Keratinocyte (primary cell): ENCODE measurements at regions not wholly inside any gene's neighbourhood (a gene's known extent, or its start where the extent isn't known, plus 50 kb on each side); places are given as distances from the start of the nearest gene placed in this dataset.

Experiments used
- DNase-seq: peaks from one replicate; pipeline ENCODE4 v3.0.0-alpha.2; 2011; ENCODE audit warnings: low read depth, missing footprints, low spot score
- FAIRE-seq: peaks from 2 replicates; lab custom pipeline; 2011; peaks lifted over from hg19 to GRCh38; lab: Jason Lieb, UNC
- H2AFZ ChIP-seq: 2 replicates; pipeline ENCODE4 v1.6.0; 2012; ENCODE audit warnings: low read length, control low read depth, inconsistent platforms; ENCODE audit not compliant: control insufficient read depth
- H3K27ac ChIP-seq: 2 replicates; pipeline ENCODE4 v1.5.1; 2011; ENCODE audit warnings: low read length; ENCODE audit not compliant: control insufficient read depth, insufficient read depth
- H3K27me3 ChIP-seq: 3 replicates; pipeline ENCODE4 v1.6.0; 2011; ENCODE audit warnings: low read length; ENCODE audit not compliant: control insufficient read depth, insufficient read depth; ENCODE audit errors: extremely low read depth
- H3K36me3 ChIP-seq, 2 experiments: 2 replicates in 1 of 2; 3 replicates in 1 of 2; pipeline ENCODE4 v1.5.1; 2011; ENCODE audit warnings: low read length in 2 of 2, mild to moderate bottlenecking in 1 of 2; ENCODE audit not compliant: control insufficient read depth in 2 of 2, insufficient read depth in 2 of 2; ENCODE audit errors: extremely low read depth in 1 of 2
- H3K4me1 ChIP-seq: 3 replicates; pipeline ENCODE4 v1.5.1; 2011; ENCODE audit warnings: low read length; ENCODE audit not compliant: control insufficient read depth, insufficient read depth; ENCODE audit errors: extremely low read depth
- H3K4me2 ChIP-seq: 3 replicates; pipeline ENCODE4 v1.6.0; 2011; ENCODE audit warnings: low read depth, low read length; ENCODE audit not compliant: control insufficient read depth, insufficient read depth; ENCODE audit errors: extremely low read depth
- H3K4me3 ChIP-seq, 3 experiments: fragments of 200-600 bp in 1 of 3; sonication (generic) in 1 of 3; 2 replicates in 2 of 3; 3 replicates in 1 of 3; pipeline ENCODE4 v1.5.1; 2011 to 2016; ENCODE audit warnings: low read length in 3 of 3, mild to moderate bottlenecking in 3 of 3, control low read depth in 2 of 3, inconsistent platforms in 1 of 3, low read depth in 1 of 3, mixed read lengths in 1 of 3, mixed run types in 1 of 3, moderate library complexity in 1 of 3; ENCODE audit not compliant: control insufficient read depth in 2 of 3, insufficient read depth in 2 of 3; ENCODE audit errors: extremely low read depth in 1 of 3
- H3K79me2 ChIP-seq: 2 replicates; pipeline ENCODE4 v1.6.0; 2012; ENCODE audit warnings: low read length; ENCODE audit not compliant: control insufficient read depth, insufficient read depth
- H3K9ac ChIP-seq: 3 replicates; pipeline ENCODE4 v1.6.0; 2011; ENCODE audit warnings: low read length; ENCODE audit not compliant: control insufficient read depth, insufficient read depth; ENCODE audit errors: extremely low read depth
- H3K9me1 ChIP-seq: 3 replicates; pipeline ENCODE4 v1.6.0; 2011; ENCODE audit warnings: low read length; ENCODE audit not compliant: control insufficient read depth, insufficient read depth; ENCODE audit errors: extremely low read depth
- H3K9me3 ChIP-seq: 2 replicates; pipeline ENCODE4 v1.5.1; 2012; ENCODE audit warnings: low read depth, low read length; ENCODE audit not compliant: control insufficient read depth
- H4K20me1 ChIP-seq: 3 replicates; pipeline ENCODE4 v1.6.0; 2011; ENCODE audit warnings: low read length; ENCODE audit not compliant: control insufficient read depth, insufficient read depth; ENCODE audit errors: extremely low read depth
- EZH2 ChIP-seq: IDR thresholded peaks from one replicate; pipeline ENCODE4 v1.6.1; 2012; ENCODE audit warnings: inconsistent platforms, mild to moderate bottlenecking, low read length, moderate library complexity
- dilution Hi-C: fragments of 300-500 bp; cut with MboI; formaldehyde crosslinking; loops from one replicate; pipeline ENCODE4 v1.7.0; 2020; ENCODE audit warnings: low sequenced_read_pairs; ENCODE audit not compliant: extremely low pct_ligation_motif_present
- TF ChIP-seq, protein P1 (sequence below), 3 experiments: IDR thresholded peaks in 1 of 3; conservative IDR thresholded peaks in 1 of 3; optimal IDR thresholded peaks in 1 of 3; 2 replicates in 2 of 3; 3 replicates in 1 of 3; pipeline versions ENCODE3 to v1.5.1; 2011; ENCODE audit warnings: low read length in 3 of 3, mild to moderate bottlenecking in 3 of 3, moderate library complexity in 2 of 3, control low read depth in 1 of 3, inconsistent platforms in 1 of 3; ENCODE audit not compliant: insufficient read depth in 2 of 3; ENCODE audit errors: extremely low read depth in 1 of 3

- H3K79me2 ChIP-seq, result no peaks in the 10 kb centered on the region
- H3K9me1 ChIP-seq, result no peaks in the 10 kb centered on the region
- DNase-seq (no peak), FAIRE-seq (peak; percentile 17)
- no peak overlapping the region for H3K27ac ChIP-seq
- H4K20me1 ChIP-seq, result no peaks in the 10 kb centered on the region
- H2AFZ ChIP-seq, result no peak overlapping the region
- H3K4me1 ChIP-seq, result peaks cover 16% of the 10 kb centered on the region
- H3K4me2 ChIP-seq, result no peak overlapping the region
- no peak for TF ChIP-seq EZH2
- TF ChIP-seq, protein P1, sequence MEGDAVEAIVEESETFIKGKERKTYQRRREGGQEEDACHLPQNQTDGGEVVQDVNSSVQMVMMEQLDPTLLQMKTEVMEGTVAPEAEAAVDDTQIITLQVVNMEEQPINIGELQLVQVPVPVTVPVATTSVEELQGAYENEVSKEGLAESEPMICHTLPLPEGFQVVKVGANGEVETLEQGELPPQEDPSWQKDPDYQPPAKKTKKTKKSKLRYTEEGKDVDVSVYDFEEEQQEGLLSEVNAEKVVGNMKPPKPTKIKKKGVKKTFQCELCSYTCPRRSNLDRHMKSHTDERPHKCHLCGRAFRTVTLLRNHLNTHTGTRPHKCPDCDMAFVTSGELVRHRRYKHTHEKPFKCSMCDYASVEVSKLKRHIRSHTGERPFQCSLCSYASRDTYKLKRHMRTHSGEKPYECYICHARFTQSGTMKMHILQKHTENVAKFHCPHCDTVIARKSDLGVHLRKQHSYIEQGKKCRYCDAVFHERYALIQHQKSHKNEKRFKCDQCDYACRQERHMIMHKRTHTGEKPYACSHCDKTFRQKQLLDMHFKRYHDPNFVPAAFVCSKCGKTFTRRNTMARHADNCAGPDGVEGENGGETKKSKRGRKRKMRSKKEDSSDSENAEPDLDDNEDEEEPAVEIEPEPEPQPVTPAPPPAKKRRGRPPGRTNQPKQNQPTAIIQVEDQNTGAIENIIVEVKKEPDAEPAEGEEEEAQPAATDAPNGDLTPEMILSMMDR (optimal IDR thresholded peaks at IDR 0.05 in 1 of 3, IDR thresholded peaks at IDR 0.05 in 1 of 3, conservative IDR thresholded peaks at IDR 0.05 in 1 of 3; ENCODE audit: extremely low read depth in 1 of 3, insufficient read depth in 2 of 3, low read length in 3 of 3), result no peak
- no peaks in the 10 kb centered on the region for H3K36me3 ChIP-seq
- no peak overlapping the region for H3K4me3 ChIP-seq
- H3K9ac ChIP-seq, result no peak overlapping the region
- dilution Hi-C loops, result no loop called here
- H3K9me3 ChIP-seq, result no peaks in the 10 kb centered on the region
- H3K27me3 ChIP-seq, result no peaks in the 10 kb centered on the region
Observed at GRCh38 chr13:34459856-34460255, 482.2 kb upstream of the NBEA start.

DNA sequence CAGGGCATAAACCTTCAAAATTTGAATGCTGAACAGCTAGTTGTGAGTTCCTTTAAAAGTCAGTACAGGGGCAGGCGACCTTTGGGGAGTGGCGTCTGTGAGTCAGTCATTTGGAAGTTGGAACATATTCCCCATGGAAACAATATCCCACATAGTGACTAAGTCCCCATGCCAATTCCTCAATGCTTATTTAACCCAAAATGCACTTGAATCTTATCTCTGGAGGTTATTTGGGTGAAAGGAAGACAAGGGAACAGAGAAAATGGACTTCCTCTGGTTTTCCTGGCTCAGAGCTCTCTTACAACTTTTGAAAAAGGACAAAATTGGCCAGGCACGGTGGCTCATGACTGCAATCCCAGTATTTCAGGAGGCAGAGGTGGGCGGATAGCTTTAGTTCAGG lies 479.2 kb upstream of the NBEA start:
- no peak overlapping the region for H3K9ac ChIP-seq
- TF ChIP-seq, protein P1 (optimal IDR thresholded peaks at IDR 0.05 in 1 of 3, IDR thresholded peaks at IDR 0.05 in 1 of 3, conservative IDR thresholded peaks at IDR 0.05 in 1 of 3; ENCODE audit: extremely low read depth in 1 of 3, insufficient read depth in 2 of 3, low read length in 3 of 3), result no peak
- TF ChIP-seq EZH2, result no peak
- H2AFZ ChIP-seq, result no peak overlapping the region
- peaks cover 16% of the 10 kb centered on the region for H3K4me1 ChIP-seq
- peak overlapping the region; percentile 7 for H3K4me2 ChIP-seq
- no peaks in the 10 kb centered on the region for H3K9me1 ChIP-seq
- no peaks in the 10 kb centered on the region for H3K27me3 ChIP-seq
- peak overlapping the region; percentile 52 for H3K27ac ChIP-seq
- no peaks in the 10 kb centered on the region for H3K79me2 ChIP-seq
- no peaks in the 10 kb centered on the region for H3K36me3 ChIP-seq
- DNase-seq (peak; percentile 53), FAIRE-seq (peak; percentile 92)
- H3K9me3 ChIP-seq, result no peaks in the 10 kb centered on the region
- H4K20me1 ChIP-seq, result no peaks in the 10 kb centered on the region
- H3K4me3 ChIP-seq, result peak overlapping the region in 1 of 3 experiments; percentile 16
- dilution Hi-C loops, result no loop called here
